CD4-positive, alpha-beta memory T cell (primary cell): ENCODE measurements at regions not wholly inside any gene's neighbourhood (a gene's known extent, or its start where the extent isn't known, plus 50 kb on each side); places are given as distances from the start of the nearest gene placed in this dataset.

Experiments
- CTCF ChIA-PET: fragments of 350-600 bp; sonication (Branson Sonifier 250); formaldehyde crosslinking; loops from one replicate; lab custom pipeline; 2021; ENCODE audit warnings: inconsistent platforms; ENCODE audit not compliant: partially characterized antibody; lab: Charles Lee
- POLR2A ChIA-PET: fragments of 350-600 bp; sonication (Branson Sonifier 250); formaldehyde crosslinking; loops from one replicate; lab custom pipeline; 2021; ENCODE audit not compliant: partially characterized antibody; lab: Charles Lee
- DNase-seq, 5 donors: peaks; one replicate each; pipeline versions ENCODE4 v3.0.0 to v3.0.0-alpha.2; 2020 to 2022; ENCODE audit warnings: mixed read lengths in 1 of 5
- H3K27ac ChIP-seq: one replicate; pipeline ENCODE4 v1.7.0; 2013; ENCODE audit warnings: low read depth, low read length
- H3K27me3 ChIP-seq: 2 replicates; pipeline ENCODE4 v1.7.0; 2013; ENCODE audit warnings: mild to moderate bottlenecking, low read length, moderate library complexity; ENCODE audit not compliant: insufficient read depth
- H3K36me3 ChIP-seq: 2 replicates; pipeline ENCODE4 v1.7.0; 2013; ENCODE audit warnings: mild to moderate bottlenecking, low read length, moderate library complexity; ENCODE audit not compliant: insufficient read depth
- H3K4me1 ChIP-seq: 2 replicates; pipeline ENCODE4 v1.7.0; 2013; ENCODE audit warnings: mild to moderate bottlenecking, low read length, moderate library complexity; ENCODE audit not compliant: insufficient read depth
- H3K4me3 ChIP-seq, 2 donors: one replicate each; pipeline ENCODE4 v1.7.0; 2013; ENCODE audit warnings: low read length in 2 of 2, mild to moderate bottlenecking in 1 of 2
- H3K9me3 ChIP-seq, 2 donors: one replicate each; pipeline ENCODE4 v1.7.0; 2013; ENCODE audit warnings: low read length in 2 of 2, control low read depth in 1 of 2; ENCODE audit not compliant: control insufficient read depth in 1 of 2
- H3K27ac Mint-ChIP-seq, 7 donors: one replicate each; pipeline ENCODE4 v1.8.0; 2020 to 2021; ENCODE audit warnings: mixed read lengths in 7 of 7, mild to moderate bottlenecking in 6 of 7, inconsistent platforms in 3 of 7, moderate library complexity in 3 of 7
- H3K27me3 Mint-ChIP-seq, 2 donors: one replicate each; pipeline ENCODE4 v1.8.0; 2020 to 2021; ENCODE audit warnings: mixed read lengths in 2 of 2
- H3K36me3 Mint-ChIP-seq, 2 donors: one replicate each; pipeline ENCODE4 v1.8.0; 2020 to 2021; ENCODE audit warnings: mixed read lengths in 2 of 2, inconsistent platforms in 1 of 2, mild to moderate bottlenecking in 1 of 2
- H3K4me1 Mint-ChIP-seq, 4 donors: one replicate each; pipeline ENCODE4 v1.8.0; 2020 to 2021; ENCODE audit warnings: mixed read lengths in 4 of 4, mild to moderate bottlenecking in 1 of 4
- H3K4me3 Mint-ChIP-seq, 8 donors: one replicate each; pipeline ENCODE4 v1.8.0; 2020 to 2021; ENCODE audit warnings: mixed read lengths in 8 of 8, mild to moderate bottlenecking in 7 of 8, moderate library complexity in 6 of 8, inconsistent platforms in 3 of 8
- H3K9me3 Mint-ChIP-seq, 8 donors: one replicate each; pipeline ENCODE4 v1.8.0; 2020 to 2021; ENCODE audit warnings: mixed read lengths in 8 of 8, mild to moderate bottlenecking in 5 of 8, inconsistent platforms in 3 of 8, moderate library complexity in 1 of 8
- intact Hi-C: fragments of 100-400 bp; cut with micrococcal nuclease; formaldehyde crosslinking; loops from one replicate; pipeline ENCODE4 v1.15.1; 2023

- POLR2A ChIA-PET, result no interaction called here
- CTCF ChIA-PET, result no interaction called here
- no peaks in the 10 kb centered on the region for H3K27me3 Mint-ChIP-seq
- no peaks in the 10 kb centered on the region for H3K27me3 ChIP-seq
- H3K4me3 ChIP-seq, result no peak overlapping the region
- no peak overlapping the region for H3K4me3 Mint-ChIP-seq
- H3K4me1 ChIP-seq, result no peaks in the 10 kb centered on the region
- H3K27ac Mint-ChIP-seq, result no peak overlapping the region
- H3K27ac ChIP-seq, result no peak overlapping the region
- peaks cover 0 to 10% (median 3%) of the 10 kb centered on the region in 8 donors for H3K9me3 Mint-ChIP-seq
- H3K36me3 ChIP-seq, result no peaks in the 10 kb centered on the region
- intact Hi-C loops, result no loop called here
- H3K4me1 Mint-ChIP-seq, result no peaks in the 10 kb centered on the region
- no peaks in the 10 kb centered on the region for H3K9me3 ChIP-seq
- no peak for DNase-seq
- H3K36me3 Mint-ChIP-seq, result no peaks in the 10 kb centered on the region
These were observed 111.4 kb downstream of the SOX11 start for GRCh38 chr2:5803547-5803946.

GRCh38 chr2:5818961-5819600, 126.9 kb downstream of the SOX11 start:
- Mint-ChIP-seq H3K36me3 (no peaks in the 10 kb centered on the region), H3K9me3 (peaks cover 0 to 3% (median 0%) of the 10 kb centered on the region in 8 donors), H3K27ac (no peak overlapping the region), H3K4me1 (no peaks in the 10 kb centered on the region), H3K27me3 (no peaks in the 10 kb centered on the region), H3K4me3 (no peak overlapping the region)
- Histone ChIP-seq H3K4me3 (no peak overlapping the region), H3K27me3 (no peaks in the 10 kb centered on the region), H3K36me3 (no peaks in the 10 kb centered on the region), H3K4me1 (no peaks in the 10 kb centered on the region), H3K27ac (no peak overlapping the region), H3K9me3 (no peaks in the 10 kb centered on the region)
- POLR2A ChIA-PET, result no interaction called here
- CTCF ChIA-PET, result no interaction called here
- no peak for DNase-seq
- intact Hi-C loops, result no loop called here

GRCh38 chr2:5824126-5824525, 131.9 kb downstream of the SOX11 start:
- Mint-ChIP-seq H3K4me1 (no peaks in the 10 kb centered on the region), H3K9me3 (peaks cover 0 to 9% (median 4%) of the 10 kb centered on the region in 8 donors), H3K27me3 (no peaks in the 10 kb centered on the region), H3K27ac (no peak overlapping the region), H3K36me3 (no peaks in the 10 kb centered on the region), H3K4me3 (no peak overlapping the region)
- H3K9me3 ChIP-seq, result no peaks in the 10 kb centered on the region
- H3K27me3 ChIP-seq, result no peaks in the 10 kb centered on the region
- ChIA-PET CTCF (no interaction called here), POLR2A (no interaction called here)
- no peaks in the 10 kb centered on the region for H3K4me1 ChIP-seq
- H3K27ac ChIP-seq, result no peak overlapping the region
- no peak for DNase-seq
- intact Hi-C loops, result no loop called here
- no peak overlapping the region for H3K4me3 ChIP-seq
- no peaks in the 10 kb centered on the region for H3K36me3 ChIP-seq

DNA sequence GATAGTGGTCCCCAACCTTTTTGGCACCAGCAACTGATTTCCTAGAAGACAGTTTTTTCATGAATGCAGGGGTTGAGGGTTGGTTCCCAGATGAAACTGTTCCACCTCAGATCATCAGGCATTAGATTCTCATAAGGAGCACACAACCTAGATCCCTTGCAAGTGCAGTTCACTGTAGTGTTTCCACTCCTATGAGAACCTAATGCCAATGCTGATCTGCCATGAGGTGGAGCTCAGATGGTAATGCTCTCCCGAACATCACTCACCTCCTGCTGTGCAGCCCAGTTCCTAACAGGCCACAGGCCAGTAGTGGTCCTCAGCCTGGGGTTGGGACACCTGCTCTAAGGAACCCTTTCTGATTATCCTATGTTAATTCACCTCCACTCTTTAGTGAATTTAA, 133.5 kb downstream of the SOX11 start:
- Histone ChIP-seq H3K27ac (no peak overlapping the region), H3K27me3 (no peaks in the 10 kb centered on the region), H3K9me3 (no peaks in the 10 kb centered on the region), H3K36me3 (no peaks in the 10 kb centered on the region), H3K4me1 (no peaks in the 10 kb centered on the region), H3K4me3 (no peak overlapping the region)
- no peaks in the 10 kb centered on the region for H3K4me1 Mint-ChIP-seq
- DNase-seq, result no peak
- H3K27me3 Mint-ChIP-seq, result no peaks in the 10 kb centered on the region
- H3K27ac Mint-ChIP-seq, result no peak overlapping the region
- H3K4me3 Mint-ChIP-seq, result no peak overlapping the region
- peaks cover 0 to 9% (median 3%) of the 10 kb centered on the region in 8 donors for H3K9me3 Mint-ChIP-seq
- intact Hi-C loops, result no loop called here
- ChIA-PET POLR2A (no interaction called here), CTCF (no interaction called here)
- no peaks in the 10 kb centered on the region for H3K36me3 Mint-ChIP-seq

GRCh38 chr2:5826979-5827655, 134.9 kb downstream of the SOX11 start:
- intact Hi-C loops, result no loop called here
- no peaks in the 10 kb centered on the region for H3K27me3 Mint-ChIP-seq
- CTCF ChIA-PET, result no interaction called here

DNA sequence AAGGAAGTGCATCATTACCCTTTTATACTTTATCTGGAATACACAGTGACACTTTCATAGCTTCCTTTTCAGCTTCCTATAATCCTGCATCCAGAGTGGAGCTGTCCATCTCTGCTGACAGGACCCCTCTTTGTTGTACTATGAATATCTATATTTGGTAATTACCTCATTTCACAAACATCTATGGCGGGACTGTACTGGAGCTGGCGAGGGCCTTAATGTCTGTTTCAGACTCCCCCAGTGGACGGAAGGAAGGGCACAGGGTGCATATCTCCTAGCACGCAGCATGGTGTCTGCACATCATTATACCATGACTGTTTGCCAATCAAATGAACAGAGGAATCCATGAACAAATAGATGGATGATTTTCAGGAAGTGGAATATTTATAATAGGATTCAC, 142.3 kb downstream of the SOX11 start:
- DNase-seq, result no peak
- CTCF ChIA-PET, result no interaction called here
- H3K4me3 Mint-ChIP-seq, result no peak overlapping the region
- H3K9me3 Mint-ChIP-seq, result peaks cover 0 to 2% (median 0%) of the 10 kb centered on the region in 8 donors
- POLR2A ChIA-PET, result no interaction called here
- peaks cover 0 to 2% (median 0%) of the 10 kb centered on the region in 4 donors for H3K4me1 Mint-ChIP-seq
- H3K36me3 Mint-ChIP-seq, result no peaks in the 10 kb centered on the region
- H3K36me3 ChIP-seq, result no peaks in the 10 kb centered on the region
- H3K27me3 ChIP-seq, result no peaks in the 10 kb centered on the region
- no peaks in the 10 kb centered on the region for H3K9me3 ChIP-seq
- no peak overlapping the region for H3K27ac Mint-ChIP-seq
- no peaks in the 10 kb centered on the region for H3K27me3 Mint-ChIP-seq
- no peak overlapping the region for H3K27ac ChIP-seq
- no peak overlapping the region for H3K4me3 ChIP-seq
- intact Hi-C loops, result no loop called here
- no peaks in the 10 kb centered on the region for H3K4me1 ChIP-seq

More at GRCh38 chr2:5826979-5827655, 134.9 kb downstream of the SOX11 start:
- no peaks in the 10 kb centered on the region for H3K4me1 ChIP-seq
- no peaks in the 10 kb centered on the region for H3K36me3 ChIP-seq
- no peak for DNase-seq
- H3K27me3 ChIP-seq, result no peaks in the 10 kb centered on the region
- no peaks in the 10 kb centered on the region for H3K36me3 Mint-ChIP-seq
- H3K27ac Mint-ChIP-seq, result no peak overlapping the region
- H3K9me3 Mint-ChIP-seq, result peaks cover 0 to 9% (median 4%) of the 10 kb centered on the region in 8 donors
- POLR2A ChIA-PET, result no interaction called here
- H3K4me1 Mint-ChIP-seq, result no peaks in the 10 kb centered on the region
- H3K9me3 ChIP-seq, result no peaks in the 10 kb centered on the region
- H3K4me3 ChIP-seq, result no peak overlapping the region
- H3K4me3 Mint-ChIP-seq, result no peak overlapping the region
- H3K27ac ChIP-seq, result no peak overlapping the region

GRCh38 chr2:5839550-5839949, 147.4 kb downstream of the SOX11 start:
- DNase-seq, result no peak
- H3K27ac ChIP-seq, result no peak overlapping the region
- no peaks in the 10 kb centered on the region for H3K4me1 ChIP-seq
- H3K9me3 ChIP-seq, result no peaks in the 10 kb centered on the region
- H3K4me1 Mint-ChIP-seq, result peaks cover 0 to 2% (median 0%) of the 10 kb centered on the region in 4 donors
- intact Hi-C loops, result no loop called here
- no peak overlapping the region for H3K27ac Mint-ChIP-seq
- H3K9me3 Mint-ChIP-seq, result peaks cover 0 to 11% (median 2%) of the 10 kb centered on the region in 8 donors
- H3K4me3 Mint-ChIP-seq, result no peak overlapping the region
- CTCF ChIA-PET, result no interaction called here
- no peak overlapping the region for H3K4me3 ChIP-seq
- H3K36me3 ChIP-seq, result no peaks in the 10 kb centered on the region
- POLR2A ChIA-PET, result no interaction called here
- H3K27me3 Mint-ChIP-seq, result no peaks in the 10 kb centered on the region
- H3K27me3 ChIP-seq, result no peaks in the 10 kb centered on the region
- no peaks in the 10 kb centered on the region for H3K36me3 Mint-ChIP-seq
